ENCODE measurements at regions not wholly inside any gene's neighbourhood (a gene's known extent, or its start where the extent isn't known, plus 50 kb on each side); places are given as distances from the start of the nearest gene placed in this dataset.

DNA sequence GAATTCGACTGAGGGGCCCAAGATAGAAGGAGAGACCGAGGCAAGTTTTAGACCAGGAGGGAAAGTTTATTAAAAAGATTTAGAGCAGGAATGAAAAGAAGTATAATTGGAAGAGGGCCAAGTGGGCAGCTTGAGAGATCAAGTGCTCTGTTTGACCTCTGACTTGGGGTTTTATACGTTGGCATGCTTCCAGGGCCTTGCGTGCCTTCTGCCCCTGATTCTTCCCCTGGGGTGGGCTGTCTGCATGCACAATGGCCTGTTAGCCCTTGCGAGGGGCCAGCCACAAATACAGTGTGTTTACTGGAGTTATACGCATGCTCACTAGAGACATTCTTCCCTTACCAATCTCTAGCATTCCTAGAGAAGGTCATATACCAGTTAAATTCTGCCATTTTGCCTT lies 70.7 kb upstream of the LARS2 start:
- ChIA-PET CTCF (no interaction called here), POLR2A (no interaction called here)
- Histone ChIP-seq H3K9me1 (replicated peaks; ENCODE audit: control insufficient read depth, extremely low read depth, insufficient read depth, low read length) (no peaks in the 10 kb centered on the region), H3K27me3 (ENCODE audit: control insufficient read depth in 2 of 2, insufficient read depth in 2 of 2, low read length in 2 of 2) (peaks cover 8 to 12% of the 10 kb centered on the region in 2 experiments), H3K27ac (ENCODE audit: insufficient read depth, low read depth, low read length) (no peak overlapping the region), H3K4me2 (ENCODE audit: insufficient read depth, low read length) (no peak overlapping the region), H3K9me3 (replicated peaks; ENCODE audit: control insufficient read depth, insufficient read depth, low read length) (no peaks in the 10 kb centered on the region), H2AFZ (ENCODE audit: low read depth, low read length) (no peak overlapping the region), H3K79me2 (ENCODE audit: control insufficient read depth, insufficient read depth, low read length) (no peaks in the 10 kb centered on the region), H3K4me3 (replicated peaks in 1 of 3; ENCODE audit: insufficient read depth in 1 of 3, low read depth in 1 of 3, low read length in 3 of 3) (no peak overlapping the region), H3K36me3 (ENCODE audit: control insufficient read depth in 2 of 2, extremely low read depth in 1 of 2, insufficient read depth in 2 of 2, low read length in 2 of 2) (no peaks in the 10 kb centered on the region), H3K4me1 (ENCODE audit: control insufficient read depth, extremely low read depth, insufficient read depth, low read length) (no peaks in the 10 kb centered on the region), H4K20me1 (replicated peaks; ENCODE audit: control insufficient read depth, extremely low read depth, insufficient read depth, low read length) (no peaks in the 10 kb centered on the region), H3K9ac (replicated peaks; ENCODE audit: extremely low read depth, insufficient read depth, low read length) (no peak overlapping the region)
- intact Hi-C loops (cut with micrococcal nuclease) (no loop called here), dilution Hi-C loops (cut with MboI; ENCODE audit: extremely low pct_ligation_motif_present, low sequenced_read_pairs) (no loop called here)
- no TSS peak for BruUV-seq (replicated peaks)
- DNase-seq (ENCODE audit: low read depth, low spot score) (no peak), FAIRE-seq (no peak)
- TF ChIP-seq GATA2 (IDR thresholded peaks at IDR 0.05; ENCODE audit: insufficient read depth, insufficient read length, low read depth, low read length) (no peak), FOS (IDR thresholded peaks at IDR 0.05; ENCODE audit: borderline replicate concordance, insufficient read depth, low read length) (no peak), MYC (IDR thresholded peaks at IDR 0.05; ENCODE audit: low read depth, low read length) (no peak), POLR2A (IDR thresholded peaks at IDR 0.05; ENCODE audit: low read depth, low read length) (no peak), JUN (IDR thresholded peaks at IDR 0.05; ENCODE audit: borderline replicate concordance, insufficient read depth, insufficient read length, low read depth) (no peak)
- TF ChIP-seq, protein P1, sequence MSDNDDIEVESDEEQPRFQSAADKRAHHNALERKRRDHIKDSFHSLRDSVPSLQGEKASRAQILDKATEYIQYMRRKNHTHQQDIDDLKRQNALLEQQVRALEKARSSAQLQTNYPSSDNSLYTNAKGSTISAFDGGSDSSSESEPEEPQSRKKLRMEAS (IDR thresholded peaks at IDR 0.05; ENCODE audit: insufficient read depth, insufficient read length) = no peak

DNA sequence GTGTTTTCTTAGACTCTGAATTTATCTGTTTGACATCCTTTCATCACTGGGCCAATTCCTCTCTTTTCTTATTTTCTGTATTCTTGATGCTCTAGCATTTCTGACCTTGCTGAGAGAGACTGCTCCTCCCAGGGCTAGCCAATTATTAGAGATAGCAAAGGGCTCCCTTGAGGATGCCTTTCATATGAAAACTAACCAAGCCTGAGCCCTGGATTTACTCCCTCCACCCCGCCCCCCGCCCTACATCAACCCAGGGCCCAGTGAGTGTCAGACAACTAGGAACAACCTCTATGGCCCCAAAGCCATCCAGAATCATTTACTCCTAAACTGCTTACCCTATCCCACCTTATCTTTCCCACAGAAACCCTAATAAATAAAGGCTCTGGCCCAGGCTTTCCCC lies 69.7 kb upstream of the LARS2 start:
- ChIA-PET CTCF (no interaction called here), POLR2A (no interaction called here)
- H3K79me2 ChIP-seq (ENCODE audit: control insufficient read depth, insufficient read depth, low read length) = no peaks in the 10 kb centered on the region
- H3K4me3 ChIP-seq (replicated peaks in 1 of 3; ENCODE audit: insufficient read depth in 1 of 3, low read depth in 1 of 3, low read length in 3 of 3) = no peak overlapping the region
- DNase-seq (ENCODE audit: low read depth, low spot score) = no peak
- no peak overlapping the region for H3K4me2 ChIP-seq (ENCODE audit: insufficient read depth, low read length)
- peaks cover 4 to 8% of the 10 kb centered on the region in 2 experiments for H3K27me3 ChIP-seq (ENCODE audit: control insufficient read depth in 2 of 2, insufficient read depth in 2 of 2, low read length in 2 of 2)
- no peak for TF ChIP-seq POLR2AphosphoS5 (IDR thresholded peaks at IDR 0.05; ENCODE audit: insufficient read depth, low read depth, low read length)
- intact Hi-C loops (cut with micrococcal nuclease) = no loop called here
- no peak overlapping the region for H3K27ac ChIP-seq (ENCODE audit: insufficient read depth, low read depth, low read length)
- no peaks in the 10 kb centered on the region for H3K4me1 ChIP-seq (ENCODE audit: control insufficient read depth, extremely low read depth, insufficient read depth, low read length)
- no TSS peak for BruUV-seq (replicated peaks)
- dilution Hi-C loops (cut with MboI; ENCODE audit: extremely low pct_ligation_motif_present, low sequenced_read_pairs) = no loop called here
- H3K9me3 ChIP-seq (replicated peaks; ENCODE audit: control insufficient read depth, insufficient read depth, low read length) = no peaks in the 10 kb centered on the region
- no peak for FAIRE-seq
- H3K36me3 ChIP-seq (ENCODE audit: control insufficient read depth in 2 of 2, extremely low read depth in 1 of 2, insufficient read depth in 2 of 2, low read length in 2 of 2) = no peaks in the 10 kb centered on the region
- no peak overlapping the region for H2AFZ ChIP-seq (ENCODE audit: low read depth, low read length)
- H4K20me1 ChIP-seq (replicated peaks; ENCODE audit: control insufficient read depth, extremely low read depth, insufficient read depth, low read length) = no peaks in the 10 kb centered on the region
- H3K9ac ChIP-seq (replicated peaks; ENCODE audit: extremely low read depth, insufficient read depth, low read length) = no peak overlapping the region
- no peaks in the 10 kb centered on the region for H3K9me1 ChIP-seq (replicated peaks; ENCODE audit: control insufficient read depth, extremely low read depth, insufficient read depth, low read length)
